ENCODE measurements at regions not wholly inside any gene's neighbourhood (a gene's known extent, or its start where the extent isn't known, plus 50 kb on each side); places are given as distances from the start of the nearest gene placed in this dataset.

DNA sequence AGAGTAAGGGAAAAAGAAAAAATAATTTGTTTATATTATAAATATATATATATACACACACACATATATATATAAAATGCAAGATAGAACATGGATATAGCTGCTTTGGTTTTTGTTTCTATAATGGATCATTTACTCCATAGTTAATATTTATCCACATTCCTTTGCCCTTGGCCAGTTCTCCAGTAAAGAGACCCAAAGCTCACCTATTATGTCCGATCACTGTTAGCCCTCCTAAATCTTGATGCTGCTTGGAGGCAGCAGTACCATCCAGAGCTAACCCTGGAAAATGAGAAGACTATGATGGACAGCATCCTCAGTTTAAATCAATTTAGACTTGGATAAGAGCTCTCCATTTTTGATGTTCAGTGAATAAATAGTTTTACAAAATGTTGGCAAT lies 407.7 kb downstream of the PLPP3 start:
- 93 to 100% methylated on average over 1 of the region's 1 CpG for WGBS, 2 experiments

DNA sequence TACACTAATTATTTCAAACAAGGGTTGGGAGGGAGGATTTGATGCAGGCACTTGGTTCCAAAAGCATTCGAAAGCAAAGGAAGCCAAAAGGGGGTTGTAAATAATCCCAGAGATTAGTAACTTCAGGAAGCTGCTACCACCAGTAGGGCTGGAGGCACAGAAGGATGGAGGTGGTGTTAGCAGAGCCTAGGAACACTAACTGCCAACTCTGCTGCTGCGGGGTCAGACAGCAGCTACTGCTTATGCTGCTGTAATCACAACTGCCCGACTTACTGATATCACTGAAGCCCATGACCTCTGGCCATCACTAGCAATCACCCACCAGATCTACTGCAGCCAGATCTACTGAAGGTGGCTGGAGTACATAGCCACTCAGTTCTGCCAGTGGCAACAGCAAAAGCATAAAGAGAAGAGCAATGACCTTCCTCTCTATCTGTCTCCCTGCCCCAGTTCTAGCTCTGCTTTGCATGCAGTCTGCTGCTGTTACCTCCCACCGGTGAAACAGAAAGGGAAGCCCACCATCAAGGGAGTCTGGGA lies 408.5 kb downstream of the PLPP3 start:
- Histone ChIP-seq H3K4me1 (ENCODE audit: control insufficient read depth, insufficient read depth, low read length) (no peaks in the 10 kb centered on the region), H3K9me3 (ENCODE audit: control insufficient read depth, low read length) (no peaks in the 10 kb centered on the region), H3K36me3 (ENCODE audit: control insufficient read depth, insufficient read depth, low read length) (no peaks in the 10 kb centered on the region), H3K4me3 (ENCODE audit: insufficient read depth, low read depth, low read length) (no peak overlapping the region), H3K27ac (ENCODE audit: insufficient read depth, low read depth, low read length, poor library complexity, severe bottlenecking) (no peak overlapping the region), H3K27me3 (ENCODE audit: control insufficient read depth, insufficient read depth, low read length, poor library complexity, severe bottlenecking) (no peaks in the 10 kb centered on the region)
- WGBS, 2 experiments, result 92 to 93% methylated on average over 4 of the region's 4 CpGs

More for the DNA sequence above, 407.7 kb downstream of the PLPP3 start:
- Histone ChIP-seq H3K4me1 (ENCODE audit: control insufficient read depth, insufficient read depth, low read length) (no peaks in the 10 kb centered on the region), H3K27me3 (ENCODE audit: control insufficient read depth, insufficient read depth, low read length, poor library complexity, severe bottlenecking) (no peaks in the 10 kb centered on the region), H3K9me3 (ENCODE audit: control insufficient read depth, low read length) (no peaks in the 10 kb centered on the region), H3K27ac (ENCODE audit: insufficient read depth, low read depth, low read length, poor library complexity, severe bottlenecking) (no peak overlapping the region), H3K4me3 (ENCODE audit: insufficient read depth, low read depth, low read length) (no peak overlapping the region), H3K36me3 (ENCODE audit: control insufficient read depth, insufficient read depth, low read length) (no peaks in the 10 kb centered on the region)

DNA sequence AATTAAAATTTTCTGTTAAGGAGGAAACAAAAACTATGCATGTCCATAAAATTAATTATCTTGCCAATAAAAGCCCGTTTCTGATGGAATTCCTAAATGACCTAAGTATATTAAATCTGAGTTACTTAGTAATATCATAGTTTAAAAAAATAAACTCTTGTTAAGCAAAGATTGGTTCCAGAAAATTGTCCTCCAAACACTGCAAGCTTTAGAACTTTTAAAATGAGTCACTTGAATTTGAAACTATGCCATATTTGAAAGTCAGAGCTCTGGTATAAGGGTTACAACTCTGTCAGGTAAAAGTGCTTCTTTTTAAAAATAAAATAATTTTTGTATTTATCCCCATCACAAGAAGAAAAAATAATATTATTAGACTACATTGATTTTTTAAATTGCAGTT lies 409.5 kb downstream of the PLPP3 start:
- 100% methylated on average over 1 of the region's 1 CpG; no CpG with 5 or more reads in 1 of the 2 experiments for WGBS, 2 experiments
- Histone ChIP-seq H3K27me3 (ENCODE audit: control insufficient read depth, insufficient read depth, low read length, poor library complexity, severe bottlenecking) (no peaks in the 10 kb centered on the region), H3K9me3 (ENCODE audit: control insufficient read depth, low read length) (no peaks in the 10 kb centered on the region), H3K36me3 (ENCODE audit: control insufficient read depth, insufficient read depth, low read length) (no peaks in the 10 kb centered on the region), H3K4me1 (ENCODE audit: control insufficient read depth, insufficient read depth, low read length) (no peaks in the 10 kb centered on the region), H3K27ac (ENCODE audit: insufficient read depth, low read depth, low read length, poor library complexity, severe bottlenecking) (no peak overlapping the region), H3K4me3 (ENCODE audit: insufficient read depth, low read depth, low read length) (no peak overlapping the region)

DNA sequence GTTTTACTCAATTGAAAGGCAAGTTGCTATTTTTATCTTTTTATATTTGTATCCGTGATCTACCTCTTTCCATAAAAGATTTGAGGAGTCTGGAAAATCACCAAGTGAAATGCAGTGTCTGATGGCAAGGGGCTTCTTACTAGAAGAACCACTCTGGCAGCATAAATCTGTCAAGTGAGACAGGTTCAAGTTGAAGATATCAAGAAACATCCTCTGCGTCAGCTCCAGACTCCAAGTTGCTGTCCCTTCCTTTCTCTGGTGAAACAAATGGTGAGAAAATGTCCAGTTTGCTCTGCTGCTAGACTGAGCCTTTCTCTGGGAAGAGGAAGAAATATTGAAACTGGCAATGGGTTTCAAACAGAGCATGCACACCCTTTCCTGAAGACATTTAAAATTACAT lies 411.2 kb downstream of the PLPP3 start:
- Histone ChIP-seq H3K27ac (ENCODE audit: insufficient read depth, low read depth, low read length, poor library complexity, severe bottlenecking) (no peak overlapping the region), H3K9me3 (ENCODE audit: control insufficient read depth, low read length) (no peaks in the 10 kb centered on the region), H3K36me3 (ENCODE audit: control insufficient read depth, insufficient read depth, low read length) (no peaks in the 10 kb centered on the region), H3K4me3 (ENCODE audit: insufficient read depth, low read depth, low read length) (no peak overlapping the region), H3K27me3 (ENCODE audit: control insufficient read depth, insufficient read depth, low read length, poor library complexity, severe bottlenecking) (no peaks in the 10 kb centered on the region), H3K4me1 (ENCODE audit: control insufficient read depth, insufficient read depth, low read length) (no peaks in the 10 kb centered on the region)
- WGBS, 2 experiments, result 90 to 98% methylated on average over 2 of the region's 2 CpGs

DNA sequence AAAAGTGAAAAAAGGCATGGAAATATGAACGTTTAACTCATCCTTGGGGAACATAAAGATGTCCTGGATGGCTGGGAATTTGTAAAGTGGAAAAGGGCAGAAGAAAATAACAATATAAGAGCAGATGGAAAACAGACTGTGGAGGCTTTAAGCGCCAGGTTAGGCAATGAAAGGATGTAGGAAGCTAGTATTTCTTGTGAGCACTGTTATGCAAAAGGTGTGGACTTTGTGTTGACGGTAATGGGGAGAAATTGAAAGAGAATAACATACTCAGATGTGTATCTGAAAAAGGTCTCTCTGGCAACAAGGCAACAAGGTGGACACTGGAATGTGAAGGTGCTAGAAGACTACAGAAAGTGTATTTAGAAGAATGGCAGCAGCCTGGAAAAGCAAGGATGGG lies 411.8 kb downstream of the PLPP3 start:
- H3K27ac ChIP-seq (ENCODE audit: insufficient read depth, low read depth, low read length, poor library complexity, severe bottlenecking), result no peak overlapping the region
- H3K36me3 ChIP-seq (ENCODE audit: control insufficient read depth, insufficient read depth, low read length), result no peaks in the 10 kb centered on the region
- no peak overlapping the region for H3K4me3 ChIP-seq (ENCODE audit: insufficient read depth, low read depth, low read length)
- 65 to 66% methylated on average over 3 of the region's 3 CpGs for WGBS, 2 experiments
- no peaks in the 10 kb centered on the region for H3K9me3 ChIP-seq (ENCODE audit: control insufficient read depth, low read length)
- H3K4me1 ChIP-seq (ENCODE audit: control insufficient read depth, insufficient read depth, low read length), result no peaks in the 10 kb centered on the region
- H3K27me3 ChIP-seq (ENCODE audit: control insufficient read depth, insufficient read depth, low read length, poor library complexity, severe bottlenecking), result no peaks in the 10 kb centered on the region

DNA sequence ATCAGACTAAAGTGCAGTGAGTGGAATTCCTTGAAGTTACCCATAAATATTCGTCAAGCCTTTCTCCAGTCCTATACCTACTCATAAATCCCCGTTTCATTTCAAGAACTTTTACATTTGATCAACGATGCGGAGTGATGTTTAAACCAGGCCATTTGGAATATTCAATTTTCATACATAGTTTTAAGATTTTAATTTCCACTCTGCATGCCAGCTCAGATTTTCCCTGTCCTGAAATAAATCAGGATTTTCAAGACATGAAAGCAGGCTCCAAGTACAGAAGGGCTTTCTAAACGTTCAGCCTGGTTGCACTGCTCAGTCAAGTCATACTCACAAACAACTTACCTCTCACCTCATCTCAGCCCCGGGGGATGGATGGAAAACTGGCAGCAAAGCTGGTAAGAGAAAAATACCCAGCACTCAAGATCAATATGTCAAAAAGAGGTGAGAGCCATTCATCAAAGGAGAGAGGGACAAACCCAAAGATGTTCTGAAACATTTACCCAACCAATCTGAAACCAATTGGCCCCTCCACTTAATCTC lies 418.5 kb downstream of the PLPP3 start:
- H3K9me3 ChIP-seq (ENCODE audit: control insufficient read depth, low read length), result no peaks in the 10 kb centered on the region
- 77 to 78% methylated on average over 6 of the region's 6 CpGs for WGBS, 2 experiments
- H3K36me3 ChIP-seq (ENCODE audit: control insufficient read depth, insufficient read depth, low read length), result no peaks in the 10 kb centered on the region
- no peak overlapping the region for H3K27ac ChIP-seq (ENCODE audit: insufficient read depth, low read depth, low read length, poor library complexity, severe bottlenecking)
- no peaks in the 10 kb centered on the region for H3K27me3 ChIP-seq (ENCODE audit: control insufficient read depth, insufficient read depth, low read length, poor library complexity, severe bottlenecking)
- no peaks in the 10 kb centered on the region for H3K4me1 ChIP-seq (ENCODE audit: control insufficient read depth, insufficient read depth, low read length)
- H3K4me3 ChIP-seq (ENCODE audit: insufficient read depth, low read depth, low read length), result no peak overlapping the region

DNA sequence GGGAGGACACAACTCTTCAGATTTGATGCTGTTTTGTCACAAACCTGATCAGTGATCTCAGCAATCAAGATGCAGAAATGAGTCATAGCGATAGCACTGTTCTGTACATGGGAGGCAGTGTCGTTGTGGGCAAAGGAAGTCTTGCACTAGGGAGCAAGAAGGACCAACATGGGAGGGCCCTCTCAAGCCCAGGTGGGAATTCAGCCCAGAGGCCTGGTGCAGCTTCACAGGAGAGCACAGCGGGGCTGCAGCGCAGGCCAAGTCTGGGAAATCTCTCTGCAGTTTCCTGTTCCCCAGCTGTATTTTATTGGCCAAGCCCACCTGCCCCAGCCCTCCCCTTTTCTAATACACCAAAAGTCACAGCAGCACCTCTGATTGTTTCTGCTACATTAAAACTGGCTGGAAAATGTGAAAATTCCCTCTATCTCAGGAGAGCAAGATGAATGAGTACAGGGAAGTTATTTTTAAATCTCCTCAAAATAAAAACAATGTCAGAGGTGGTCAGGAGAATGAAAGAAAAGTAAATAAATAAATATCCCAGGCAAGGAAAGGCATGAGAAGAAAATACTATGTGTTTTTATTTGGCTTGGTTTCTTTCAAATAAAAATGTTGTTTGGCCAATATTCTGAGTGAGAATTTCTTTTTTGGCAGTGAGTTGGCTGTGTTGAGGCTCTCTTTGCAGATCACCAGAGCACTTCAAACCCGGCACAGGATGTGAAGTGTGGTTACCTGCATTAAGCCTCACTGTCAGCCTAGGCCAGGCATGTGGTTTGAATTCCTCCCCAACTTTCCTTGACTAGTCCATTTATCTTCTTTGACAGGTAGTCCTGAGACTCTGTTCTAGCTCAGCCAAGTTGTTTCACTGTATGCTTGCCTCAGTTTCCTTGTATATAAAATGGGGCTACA lies 422.1 kb downstream of the PLPP3 start:
- Histone ChIP-seq H3K4me3 (ENCODE audit: insufficient read depth, low read depth, low read length) (no peak overlapping the region), H3K27me3 (ENCODE audit: control insufficient read depth, insufficient read depth, low read length, poor library complexity, severe bottlenecking) (no peaks in the 10 kb centered on the region), H3K4me1 (ENCODE audit: control insufficient read depth, insufficient read depth, low read length) (no peaks in the 10 kb centered on the region), H3K36me3 (ENCODE audit: control insufficient read depth, insufficient read depth, low read length) (no peaks in the 10 kb centered on the region), H3K9me3 (ENCODE audit: control insufficient read depth, low read length) (no peaks in the 10 kb centered on the region), H3K27ac (ENCODE audit: insufficient read depth, low read depth, low read length, poor library complexity, severe bottlenecking) (no peak overlapping the region)
- 86 to 93% methylated on average over 5 of the region's 5 CpGs for WGBS, 2 experiments

DNA sequence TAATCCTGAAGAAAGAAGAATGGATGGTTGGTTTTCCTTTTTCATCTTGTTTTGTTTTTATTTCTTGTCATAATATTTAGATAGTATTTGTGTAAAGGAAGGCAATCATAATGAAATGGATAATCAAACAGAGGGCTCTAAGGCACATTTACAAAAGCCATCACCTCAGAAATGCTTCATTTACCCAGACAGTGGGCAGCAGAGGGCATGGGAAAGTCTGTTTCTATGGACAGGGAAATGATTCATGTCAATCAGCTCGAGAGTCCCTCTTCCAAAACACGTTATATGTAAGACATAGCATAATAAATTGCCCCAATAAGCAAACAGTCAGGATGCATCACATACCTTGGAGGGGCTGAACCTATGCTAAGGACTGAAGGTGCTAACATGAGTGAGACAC lies 426.1 kb downstream of the PLPP3 start:
- Histone ChIP-seq H3K4me3 (ENCODE audit: insufficient read depth, low read depth, low read length) (no peak overlapping the region), H3K4me1 (ENCODE audit: control insufficient read depth, insufficient read depth, low read length) (no peaks in the 10 kb centered on the region), H3K9me3 (ENCODE audit: control insufficient read depth, low read length) (no peaks in the 10 kb centered on the region), H3K27me3 (ENCODE audit: control insufficient read depth, insufficient read depth, low read length, poor library complexity, severe bottlenecking) (no peaks in the 10 kb centered on the region), H3K36me3 (ENCODE audit: control insufficient read depth, insufficient read depth, low read length) (no peaks in the 10 kb centered on the region), H3K27ac (ENCODE audit: insufficient read depth, low read depth, low read length, poor library complexity, severe bottlenecking) (no peak overlapping the region)
- WGBS, 2 experiments, result 80 to 93% methylated on average over 2 of the region's 2 CpGs

DNA sequence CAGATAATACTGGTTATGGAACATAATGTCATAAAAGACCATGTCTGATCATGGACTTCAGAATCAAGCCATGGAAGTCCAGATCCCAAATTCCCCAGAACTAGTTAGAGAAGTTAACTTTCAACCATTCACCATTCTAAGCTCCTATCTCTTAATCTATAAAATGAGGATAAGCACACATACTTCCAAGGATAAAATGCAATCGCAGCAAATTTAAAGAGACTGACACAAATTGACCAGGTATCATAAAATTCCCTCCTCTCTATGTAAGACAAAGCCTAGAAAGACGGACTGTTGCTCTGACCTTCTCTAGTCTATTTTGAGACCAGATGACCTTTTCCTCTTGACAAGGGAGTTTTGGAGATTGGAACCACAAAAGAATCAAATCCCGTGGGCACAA lies 426.7 kb downstream of the PLPP3 start:
- H3K36me3 ChIP-seq (ENCODE audit: control insufficient read depth, insufficient read depth, low read length), result no peaks in the 10 kb centered on the region
- no peaks in the 10 kb centered on the region for H3K27me3 ChIP-seq (ENCODE audit: control insufficient read depth, insufficient read depth, low read length, poor library complexity, severe bottlenecking)
- H3K4me3 ChIP-seq (ENCODE audit: insufficient read depth, low read depth, low read length), result no peak overlapping the region
- WGBS, 2 experiments, result 91 to 94% methylated on average over 3 of the region's 3 CpGs
- H3K4me1 ChIP-seq (ENCODE audit: control insufficient read depth, insufficient read depth, low read length), result no peaks in the 10 kb centered on the region
- H3K9me3 ChIP-seq (ENCODE audit: control insufficient read depth, low read length), result no peaks in the 10 kb centered on the region
- H3K27ac ChIP-seq (ENCODE audit: insufficient read depth, low read depth, low read length, poor library complexity, severe bottlenecking), result no peak overlapping the region

DNA sequence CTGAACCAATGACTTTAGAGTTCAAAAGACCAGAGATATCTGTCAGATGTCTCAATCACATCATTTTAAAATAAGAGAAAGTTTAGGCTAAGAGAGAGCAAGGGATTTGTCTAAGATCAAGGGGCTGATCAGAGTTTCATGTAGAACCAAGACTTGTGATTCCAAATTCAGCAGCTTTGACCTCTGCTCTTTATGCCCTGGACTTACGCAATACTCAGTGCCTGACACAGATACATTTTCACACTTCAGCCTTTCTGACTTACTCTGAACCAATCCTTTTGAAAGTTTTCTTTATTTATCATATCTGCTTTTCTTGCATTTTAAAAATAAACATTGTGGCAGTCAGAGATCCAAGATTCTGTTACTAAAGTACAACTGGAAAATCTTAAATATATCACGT lies 428.0 kb downstream of the PLPP3 start:
- Histone ChIP-seq H3K4me3 (ENCODE audit: insufficient read depth, low read depth, low read length) (no peak overlapping the region), H3K27ac (ENCODE audit: insufficient read depth, low read depth, low read length, poor library complexity, severe bottlenecking) (no peak overlapping the region), H3K4me1 (ENCODE audit: control insufficient read depth, insufficient read depth, low read length) (no peaks in the 10 kb centered on the region), H3K9me3 (ENCODE audit: control insufficient read depth, low read length) (no peaks in the 10 kb centered on the region), H3K27me3 (ENCODE audit: control insufficient read depth, insufficient read depth, low read length, poor library complexity, severe bottlenecking) (no peaks in the 10 kb centered on the region), H3K36me3 (ENCODE audit: control insufficient read depth, insufficient read depth, low read length) (no peaks in the 10 kb centered on the region)
- 94 to 97% methylated on average over 1 of the region's 2 CpGs for WGBS, 2 experiments

Measured in ectodermal cell (in vitro differentiated cells).